Fibroblast of the aortic adventitia (primary cell): ENCODE measurements at regions not wholly inside any gene's neighbourhood (a gene's known extent, or its start where the extent isn't known, plus 50 kb on each side); places are given as distances from the start of the nearest gene placed in this dataset.
"Not testable (repeated sequence)": the region's sequence is repeated elsewhere in the genome, so short reads cannot be mapped to it uniquely, and the experiment has no call there.

Experiments used
- DNase-seq: peaks from one replicate; pipeline ENCODE4 v3.0.0-alpha.2; 2010; ENCODE audit warnings: low read depth
- H3K4me3 ChIP-seq: 2 replicates; pipeline ENCODE4 v1.5.1; 2011; ENCODE audit warnings: low read depth, mild to moderate bottlenecking, control low read depth, low read length, moderate library complexity
- CTCF ChIP-seq: IDR thresholded peaks from 2 replicates; pipeline ENCODE4 v1.5.1; 2011; ENCODE audit warnings: mild to moderate bottlenecking, low read length, control low read depth, inconsistent platforms; ENCODE audit not compliant: insufficient read depth

GRCh38 chr6:66307490-66307889, 600.5 kb upstream of the EYS start:
- no peak for TF ChIP-seq CTCF
- H3K4me3 ChIP-seq: no peak overlapping the region
- DNase-seq: no peak

- DNase-seq: no peak
- no peak overlapping the region for H3K4me3 ChIP-seq
- no peak for TF ChIP-seq CTCF
These were observed 584.9 kb upstream of the EYS start for GRCh38 chr6:66291905-66292304.

GRCh38 chr6:66289889-66290288, 582.9 kb upstream of the EYS start:
- TF ChIP-seq CTCF: no peak
- H3K4me3 ChIP-seq: no peak overlapping the region
- DNase-seq: no peak

- TF ChIP-seq CTCF: no peak
- DNase-seq: no peak
- no peak overlapping the region for H3K4me3 ChIP-seq
These were observed 571.1 kb upstream of the EYS start for GRCh38 chr6:66278115-66278514.

GRCh38 chr6:66277400-66277799, 570.4 kb upstream of the EYS start:
- no peak overlapping the region for H3K4me3 ChIP-seq
- DNase-seq: no peak
- no peak for TF ChIP-seq CTCF

GRCh38 chr6:66265737-66266136, 558.7 kb upstream of the EYS start:
- no peak for DNase-seq
- no peak for TF ChIP-seq CTCF
- no peak overlapping the region for H3K4me3 ChIP-seq

GRCh38 chr6:66264376-66264775, 557.4 kb upstream of the EYS start:
- DNase-seq: no peak
- no peak for TF ChIP-seq CTCF
- H3K4me3 ChIP-seq: no peak overlapping the region

GRCh38 chr6:66258731-66259487, 551.9 kb upstream of the EYS start:
- not testable (repeated sequence) for H3K4me3 ChIP-seq, DNase-seq
